ENCODE measurements at regions not wholly inside any gene's neighbourhood (a gene's known extent, or its start where the extent isn't known, plus 50 kb on each side); places are given as distances from the start of the nearest gene placed in this dataset.

- H3K4me1 ChIP-seq (ENCODE audit: control insufficient read depth in 2 of 2, insufficient read depth in 2 of 2, low read length in 2 of 2) = peaks cover 0 to 3% of the 10 kb centered on the region in 2 donors
- H3K9ac ChIP-seq (ENCODE audit: low read depth in 1 of 2, low read length in 2 of 2) = no peak overlapping the region
- no peaks in the 10 kb centered on the region for H3K36me3 ChIP-seq (ENCODE audit: control insufficient read depth in 2 of 2, insufficient read depth in 2 of 2, low read length in 2 of 2)
- no peak overlapping the region for H3K27ac ChIP-seq (ENCODE audit: low read depth in 2 of 2, low read length in 2 of 2)
- no peaks in the 10 kb centered on the region for H3K27me3 ChIP-seq (ENCODE audit: control insufficient read depth in 2 of 2, insufficient read depth in 2 of 2, low read length in 2 of 2)
- no peaks in the 10 kb centered on the region for H3K9me3 ChIP-seq (ENCODE audit: control insufficient read depth in 2 of 2, low read length in 2 of 2)
- no peak overlapping the region for H3K4me3 ChIP-seq (ENCODE audit: low read length in 2 of 2)
Measured at GRCh38 chr10:3339121-3339520, 166.5 kb upstream of the PITRM1 start.

- H3K9me3 ChIP-seq (ENCODE audit: control insufficient read depth in 2 of 2, low read length in 2 of 2) = no peaks in the 10 kb centered on the region
- no peak overlapping the region for H3K9ac ChIP-seq (ENCODE audit: low read depth in 1 of 2, low read length in 2 of 2)
- H3K4me3 ChIP-seq (ENCODE audit: low read length in 2 of 2) = no peak overlapping the region
- no peaks in the 10 kb centered on the region for H3K36me3 ChIP-seq (ENCODE audit: control insufficient read depth in 2 of 2, insufficient read depth in 2 of 2, low read length in 2 of 2)
- H3K27ac ChIP-seq (ENCODE audit: low read depth in 2 of 2, low read length in 2 of 2) = no peak overlapping the region
- peaks cover 0 to 3% of the 10 kb centered on the region in 2 donors for H3K4me1 ChIP-seq (ENCODE audit: control insufficient read depth in 2 of 2, insufficient read depth in 2 of 2, low read length in 2 of 2)
- H3K27me3 ChIP-seq (ENCODE audit: control insufficient read depth in 2 of 2, insufficient read depth in 2 of 2, low read length in 2 of 2) = no peaks in the 10 kb centered on the region
Measured at GRCh38 chr10:3337741-3338140, 165.2 kb upstream of the PITRM1 start.

GRCh38 chr10:3336673-3337293 lies 164.2 kb upstream of the PITRM1 start:
- Histone ChIP-seq H3K36me3 (ENCODE audit: control insufficient read depth in 2 of 2, insufficient read depth in 2 of 2, low read length in 2 of 2) (no peaks in the 10 kb centered on the region), H3K9ac (ENCODE audit: low read depth in 1 of 2, low read length in 2 of 2) (no peak overlapping the region), H3K27ac (ENCODE audit: low read depth in 2 of 2, low read length in 2 of 2) (no peak overlapping the region)

GRCh38 chr10:3333426-3333825 lies 160.8 kb upstream of the PITRM1 start:
- Histone ChIP-seq H3K27me3 (ENCODE audit: control insufficient read depth in 2 of 2, insufficient read depth in 2 of 2, low read length in 2 of 2) (no peaks in the 10 kb centered on the region), H3K9ac (ENCODE audit: low read depth in 1 of 2, low read length in 2 of 2) (no peak overlapping the region), H3K4me3 (ENCODE audit: low read length in 2 of 2) (no peak overlapping the region), H3K4me1 (ENCODE audit: control insufficient read depth in 2 of 2, insufficient read depth in 2 of 2, low read length in 2 of 2) (no peaks in the 10 kb centered on the region), H3K27ac (ENCODE audit: low read depth in 2 of 2, low read length in 2 of 2) (no peak overlapping the region), H3K36me3 (ENCODE audit: control insufficient read depth in 2 of 2, insufficient read depth in 2 of 2, low read length in 2 of 2) (no peaks in the 10 kb centered on the region), H3K9me3 (ENCODE audit: control insufficient read depth in 2 of 2, low read length in 2 of 2) (no peaks in the 10 kb centered on the region)

More at GRCh38 chr10:3336673-3337293, 164.2 kb upstream of the PITRM1 start:
- Histone ChIP-seq H3K27me3 (ENCODE audit: control insufficient read depth in 2 of 2, insufficient read depth in 2 of 2, low read length in 2 of 2) (no peaks in the 10 kb centered on the region), H3K9me3 (ENCODE audit: control insufficient read depth in 2 of 2, low read length in 2 of 2) (no peaks in the 10 kb centered on the region), H3K4me3 (ENCODE audit: low read length in 2 of 2) (no peak overlapping the region), H3K4me1 (ENCODE audit: control insufficient read depth in 2 of 2, insufficient read depth in 2 of 2, low read length in 2 of 2) (peaks cover 0 to 3% of the 10 kb centered on the region in 2 donors)

- H3K9ac ChIP-seq (ENCODE audit: low read depth in 1 of 2, low read length in 2 of 2) = no peak overlapping the region
- no peaks in the 10 kb centered on the region for H3K4me1 ChIP-seq (ENCODE audit: control insufficient read depth in 2 of 2, insufficient read depth in 2 of 2, low read length in 2 of 2)
- H3K4me3 ChIP-seq (ENCODE audit: low read length in 2 of 2) = no peak overlapping the region
- H3K36me3 ChIP-seq (ENCODE audit: control insufficient read depth in 2 of 2, insufficient read depth in 2 of 2, low read length in 2 of 2) = no peaks in the 10 kb centered on the region
- H3K27me3 ChIP-seq (ENCODE audit: control insufficient read depth in 2 of 2, insufficient read depth in 2 of 2, low read length in 2 of 2) = no peaks in the 10 kb centered on the region
- no peaks in the 10 kb centered on the region for H3K9me3 ChIP-seq (ENCODE audit: control insufficient read depth in 2 of 2, low read length in 2 of 2)
- H3K27ac ChIP-seq (ENCODE audit: low read depth in 2 of 2, low read length in 2 of 2) = no peak overlapping the region
Measured at GRCh38 chr10:3331690-3332230, 159.2 kb upstream of the PITRM1 start.

- no peaks in the 10 kb centered on the region for H3K36me3 ChIP-seq (ENCODE audit: control insufficient read depth in 2 of 2, insufficient read depth in 2 of 2, low read length in 2 of 2)
- H3K4me3 ChIP-seq (ENCODE audit: low read length in 2 of 2) = no peak overlapping the region
- no peak overlapping the region for H3K9ac ChIP-seq (ENCODE audit: low read depth in 1 of 2, low read length in 2 of 2)
- no peaks in the 10 kb centered on the region for H3K4me1 ChIP-seq (ENCODE audit: control insufficient read depth in 2 of 2, insufficient read depth in 2 of 2, low read length in 2 of 2)
- no peak overlapping the region for H3K27ac ChIP-seq (ENCODE audit: low read depth in 2 of 2, low read length in 2 of 2)
- no peaks in the 10 kb centered on the region for H3K27me3 ChIP-seq (ENCODE audit: control insufficient read depth in 2 of 2, insufficient read depth in 2 of 2, low read length in 2 of 2)
- no peaks in the 10 kb centered on the region for H3K9me3 ChIP-seq (ENCODE audit: control insufficient read depth in 2 of 2, low read length in 2 of 2)
Measured at GRCh38 chr10:3331187-3331586, 158.6 kb upstream of the PITRM1 start.

GRCh38 chr10:3330663-3331062 lies 158.1 kb upstream of the PITRM1 start:
- Histone ChIP-seq H3K27me3 (ENCODE audit: control insufficient read depth in 2 of 2, insufficient read depth in 2 of 2, low read length in 2 of 2) (no peaks in the 10 kb centered on the region), H3K4me3 (ENCODE audit: low read length in 2 of 2) (no peak overlapping the region), H3K36me3 (ENCODE audit: control insufficient read depth in 2 of 2, insufficient read depth in 2 of 2, low read length in 2 of 2) (no peaks in the 10 kb centered on the region), H3K4me1 (ENCODE audit: control insufficient read depth in 2 of 2, insufficient read depth in 2 of 2, low read length in 2 of 2) (no peaks in the 10 kb centered on the region), H3K27ac (ENCODE audit: low read depth in 2 of 2, low read length in 2 of 2) (no peak overlapping the region), H3K9me3 (ENCODE audit: control insufficient read depth in 2 of 2, low read length in 2 of 2) (no peaks in the 10 kb centered on the region), H3K9ac (ENCODE audit: low read depth in 1 of 2, low read length in 2 of 2) (no peak overlapping the region)

- Histone ChIP-seq H3K27me3 (ENCODE audit: control insufficient read depth in 2 of 2, insufficient read depth in 2 of 2, low read length in 2 of 2) (no peaks in the 10 kb centered on the region), H3K4me1 (ENCODE audit: control insufficient read depth in 2 of 2, insufficient read depth in 2 of 2, low read length in 2 of 2) (no peaks in the 10 kb centered on the region), H3K4me3 (ENCODE audit: low read length in 2 of 2) (no peak overlapping the region), H3K36me3 (ENCODE audit: control insufficient read depth in 2 of 2, insufficient read depth in 2 of 2, low read length in 2 of 2) (no peaks in the 10 kb centered on the region), H3K27ac (ENCODE audit: low read depth in 2 of 2, low read length in 2 of 2) (no peak overlapping the region), H3K9ac (ENCODE audit: low read depth in 1 of 2, low read length in 2 of 2) (no peak overlapping the region), H3K9me3 (ENCODE audit: control insufficient read depth in 2 of 2, low read length in 2 of 2) (no peaks in the 10 kb centered on the region)
Measured at GRCh38 chr10:3325954-3326750, 153.6 kb upstream of the PITRM1 start.

- Histone ChIP-seq H3K27me3 (ENCODE audit: control insufficient read depth in 2 of 2, insufficient read depth in 2 of 2, low read length in 2 of 2) (no peaks in the 10 kb centered on the region), H3K36me3 (ENCODE audit: control insufficient read depth in 2 of 2, insufficient read depth in 2 of 2, low read length in 2 of 2) (no peaks in the 10 kb centered on the region), H3K27ac (ENCODE audit: low read depth in 2 of 2, low read length in 2 of 2) (no peak overlapping the region), H3K9ac (ENCODE audit: low read depth in 1 of 2, low read length in 2 of 2) (no peak overlapping the region), H3K4me3 (ENCODE audit: low read length in 2 of 2) (no peak overlapping the region), H3K9me3 (ENCODE audit: control insufficient read depth in 2 of 2, low read length in 2 of 2) (no peaks in the 10 kb centered on the region), H3K4me1 (ENCODE audit: control insufficient read depth in 2 of 2, insufficient read depth in 2 of 2, low read length in 2 of 2) (no peaks in the 10 kb centered on the region)
Measured at GRCh38 chr10:3324612-3325038, 152.0 kb upstream of the PITRM1 start.

- H3K4me1 ChIP-seq (ENCODE audit: control insufficient read depth in 2 of 2, insufficient read depth in 2 of 2, low read length in 2 of 2) = no peaks in the 10 kb centered on the region
- no peak overlapping the region for H3K4me3 ChIP-seq (ENCODE audit: low read length in 2 of 2)
- no peaks in the 10 kb centered on the region for H3K27me3 ChIP-seq (ENCODE audit: control insufficient read depth in 2 of 2, insufficient read depth in 2 of 2, low read length in 2 of 2)
- no peak overlapping the region for H3K27ac ChIP-seq (ENCODE audit: low read depth in 2 of 2, low read length in 2 of 2)
- no peaks in the 10 kb centered on the region for H3K36me3 ChIP-seq (ENCODE audit: control insufficient read depth in 2 of 2, insufficient read depth in 2 of 2, low read length in 2 of 2)
- no peak overlapping the region for H3K9ac ChIP-seq (ENCODE audit: low read depth in 1 of 2, low read length in 2 of 2)
- H3K9me3 ChIP-seq (ENCODE audit: control insufficient read depth in 2 of 2, low read length in 2 of 2) = no peaks in the 10 kb centered on the region
Measured at GRCh38 chr10:3323865-3324498, 151.4 kb upstream of the PITRM1 start.
